B cell (primary cell): ENCODE measurements at regions not wholly inside any gene's neighbourhood (a gene's known extent, or its start where the extent isn't known, plus 50 kb on each side); places are given as distances from the start of the nearest gene placed in this dataset.

ENCODE experiments used
- CTCF ChIP-seq: fragments of 200-600 bp; IDR thresholded peaks from one replicate; pipeline ENCODE4 v1.8.0; 2022; ENCODE audit warnings: antibody characterized with exemption, mild to moderate bottlenecking
- EZH2 ChIP-seq: IDR thresholded peaks from 2 replicates; pipeline ENCODE4 v1.6.1; 2012; ENCODE audit warnings: borderline replicate concordance, low read depth, mild to moderate bottlenecking, moderate library complexity, low read length; ENCODE audit not compliant: insufficient read depth, poor library complexity, severe bottlenecking

GRCh38 chr12:114921781-114922180, 237.8 kb upstream of the TBX3 start:
- no peak for TF ChIP-seq CTCF
- TF ChIP-seq EZH2, result no peak
